PC-3 (cell line): ENCODE measurements at regions not wholly inside any gene's neighbourhood (a gene's known extent, or its start where the extent isn't known, plus 50 kb on each side); places are given as distances from the start of the nearest gene placed in this dataset.
"Not testable (repeated sequence)": the region's sequence is repeated elsewhere in the genome, so short reads cannot be mapped to it uniquely, and the experiment has no call there.

ENCODE experiments used
- ATAC-seq: fragments of 200-7000 bp; cut with Tn5 transposase; 2 replicates; pipeline ENCODE4 v1.9.1; 2020; ENCODE audit warnings: mild to moderate bottlenecking, moderate library complexity
- BruUV-seq: library from RNA; stranded (reverse); fragments of 400-500 nt; replicated peaks from 2 replicates; lab custom pipeline; 2021; lab: Mats Ljungman, UMichigan
- CTCF ChIA-PET: fragments of 300-600 bp; sonication (Branson Sonifier 250); formaldehyde crosslinking; loops from one replicate; lab custom pipeline; 2022; ENCODE audit warnings: antibody characterized with exemption; lab: Charles Lee
- POLR2A ChIA-PET: fragments of 300-600 bp; sonication (Branson Sonifier 250); formaldehyde crosslinking; loops from one replicate; lab custom pipeline; 2022; ENCODE audit warnings: antibody characterized with exemption; ENCODE audit not compliant: unreplicated experiment; lab: Charles Lee
- DNase-seq: peaks from one replicate; pipeline ENCODE4 v3.0.0-alpha.2; 2015
- H2AFZ ChIP-seq: fragments of 300-600 bp; sonication (generic); 2 replicates; pipeline ENCODE4 v1.6.0; 2016; ENCODE audit warnings: antibody characterized with exemption, low read length
- H3F3A ChIP-seq: fragments of 300-600 bp; sonication (generic); one replicate; pipeline ENCODE4 v1.6.0; 2017; ENCODE audit warnings: antibody characterized with exemption, low read length, control low read depth, mild to moderate bottlenecking; ENCODE audit not compliant: unreplicated experiment
- H3K27ac ChIP-seq: fragments of 300-600 bp; sonication (generic); 2 replicates; pipeline ENCODE4 v1.5.1; 2016; ENCODE audit warnings: mild to moderate bottlenecking, low read length
- H3K27me3 ChIP-seq: fragments of 300-600 bp; sonication (generic); 2 replicates; pipeline ENCODE4 v1.6.1; 2016; ENCODE audit warnings: low read length, mixed read lengths
- H3K36me3 ChIP-seq: fragments of 300-600 bp; sonication (generic); 2 replicates; pipeline ENCODE4 v1.6.1; 2016; ENCODE audit warnings: low read depth, mixed run types, low read length, mixed read lengths
- H3K4me1 ChIP-seq: fragments of 300-600 bp; sonication (generic); 2 replicates; pipeline ENCODE4 v1.5.1; 2016; ENCODE audit warnings: low read length; ENCODE audit not compliant: insufficient read depth
- H3K4me2 ChIP-seq: fragments of 300-600 bp; sonication (generic); 2 replicates; pipeline ENCODE4 v1.6.0; 2016; ENCODE audit warnings: low read length
- H3K4me3 ChIP-seq: fragments of 300-600 bp; sonication (generic); 2 replicates; pipeline ENCODE4 v1.5.1; 2016; ENCODE audit warnings: mild to moderate bottlenecking, low read length, mixed read lengths
- H3K79me2 ChIP-seq: fragments of 300-600 bp; sonication (generic); 2 replicates; pipeline ENCODE4 v1.6.1; 2017; ENCODE audit warnings: low read length, mixed read lengths
- H3K9ac ChIP-seq: fragments of 300-600 bp; sonication (generic); 2 replicates; pipeline ENCODE4 v1.6.0; 2016; ENCODE audit warnings: mild to moderate bottlenecking, low read length
- H3K9me2 ChIP-seq: fragments of 300-600 bp; sonication (generic); replicated peaks from 2 replicates; pipeline ENCODE4 v1.6.1; 2016; ENCODE audit warnings: mixed run types, low read length, mixed read lengths
- H3K9me3 ChIP-seq: fragments of 300-600 bp; sonication (generic); 2 replicates; pipeline ENCODE4 v1.6.1; 2016; ENCODE audit warnings: low read length, mixed read lengths
- H4K20me1 ChIP-seq: fragments of 300-600 bp; sonication (generic); 2 replicates; pipeline ENCODE4 v1.6.1; 2016; ENCODE audit warnings: low read length, mixed read lengths
- EZH2 ChIP-seq: fragments of 300-600 bp; sonication (generic); IDR thresholded peaks from one replicate; pipeline ENCODE4 v1.6.1; 2017; ENCODE audit warnings: antibody characterized with exemption, mild to moderate bottlenecking, low read length; ENCODE audit not compliant: unreplicated experiment
- EZH2phosphoT487 ChIP-seq: fragments of 300-600 bp; sonication (generic); IDR thresholded peaks from 2 replicates; pipeline ENCODE4 v1.6.1; 2018; ENCODE audit warnings: mild to moderate bottlenecking, antibody characterized with exemption, low read length, borderline replicate concordance
- intact Hi-C: fragments of 100-400 bp; cut with micrococcal nuclease; formaldehyde crosslinking; loops from 2 replicates; pipeline ENCODE4 v1.9.0; 2023
- TF ChIP-seq, protein P1 (sequence below): fragments of 300-600 bp; sonication (generic); conservative IDR thresholded peaks from 2 replicates; pipeline ENCODE4 v1.5.1; 2017; ENCODE audit warnings: antibody characterized with exemption, low read depth, mild to moderate bottlenecking, low read length

DNA sequence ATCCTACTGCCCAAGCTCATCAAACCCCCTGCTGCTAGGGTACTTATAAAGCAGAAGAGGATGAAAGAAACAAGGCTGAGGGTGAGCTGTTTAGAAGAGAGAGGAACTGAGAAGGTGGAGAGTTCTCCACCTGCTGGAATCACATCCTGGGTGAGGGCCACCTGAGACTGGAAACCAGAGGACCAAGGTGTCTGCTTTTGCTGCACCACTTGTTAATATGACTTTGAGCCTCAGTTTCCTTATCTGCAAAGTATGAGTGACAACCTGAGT is 203.2 kb upstream of the SSTR1 start:
- H3K9me3 ChIP-seq = no peaks in the 10 kb centered on the region
- ChIA-PET CTCF (interaction anchor here (0.6 kb wide), 1 partner anchor 117 kb away, joined by 3 read pairs; no protein-coding TSS in a partner anchor), POLR2A (no interaction called here)
- no peaks in the 10 kb centered on the region for H3K36me3 ChIP-seq
- H3K79me2 ChIP-seq = no peaks in the 10 kb centered on the region
- TF ChIP-seq, protein P1, sequence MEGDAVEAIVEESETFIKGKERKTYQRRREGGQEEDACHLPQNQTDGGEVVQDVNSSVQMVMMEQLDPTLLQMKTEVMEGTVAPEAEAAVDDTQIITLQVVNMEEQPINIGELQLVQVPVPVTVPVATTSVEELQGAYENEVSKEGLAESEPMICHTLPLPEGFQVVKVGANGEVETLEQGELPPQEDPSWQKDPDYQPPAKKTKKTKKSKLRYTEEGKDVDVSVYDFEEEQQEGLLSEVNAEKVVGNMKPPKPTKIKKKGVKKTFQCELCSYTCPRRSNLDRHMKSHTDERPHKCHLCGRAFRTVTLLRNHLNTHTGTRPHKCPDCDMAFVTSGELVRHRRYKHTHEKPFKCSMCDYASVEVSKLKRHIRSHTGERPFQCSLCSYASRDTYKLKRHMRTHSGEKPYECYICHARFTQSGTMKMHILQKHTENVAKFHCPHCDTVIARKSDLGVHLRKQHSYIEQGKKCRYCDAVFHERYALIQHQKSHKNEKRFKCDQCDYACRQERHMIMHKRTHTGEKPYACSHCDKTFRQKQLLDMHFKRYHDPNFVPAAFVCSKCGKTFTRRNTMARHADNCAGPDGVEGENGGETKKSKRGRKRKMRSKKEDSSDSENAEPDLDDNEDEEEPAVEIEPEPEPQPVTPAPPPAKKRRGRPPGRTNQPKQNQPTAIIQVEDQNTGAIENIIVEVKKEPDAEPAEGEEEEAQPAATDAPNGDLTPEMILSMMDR = no peak
- no peak for TF ChIP-seq EZH2
- no peak for TF ChIP-seq EZH2phosphoT487
- no peaks in the 10 kb centered on the region for H3F3A ChIP-seq
- BruUV-seq = no TSS peak
- no peak overlapping the region for H3K9ac ChIP-seq
- H3K4me2 ChIP-seq = no peak overlapping the region
- no peaks in the 10 kb centered on the region for H4K20me1 ChIP-seq
- no peak overlapping the region for H3K27ac ChIP-seq
- no peak overlapping the region for H3K4me3 ChIP-seq
- DNase-seq = no peak
- H3K9me2 ChIP-seq = no peaks in the 10 kb centered on the region
- intact Hi-C loops = no loop called here
- peaks cover 9% of the 10 kb centered on the region; the same call in 1 of the 2 replicates for H3K27me3 ChIP-seq
- no peak overlapping the region for H2AFZ ChIP-seq
- no peak for ATAC-seq
- no peaks in the 10 kb centered on the region for H3K4me1 ChIP-seq

DNA sequence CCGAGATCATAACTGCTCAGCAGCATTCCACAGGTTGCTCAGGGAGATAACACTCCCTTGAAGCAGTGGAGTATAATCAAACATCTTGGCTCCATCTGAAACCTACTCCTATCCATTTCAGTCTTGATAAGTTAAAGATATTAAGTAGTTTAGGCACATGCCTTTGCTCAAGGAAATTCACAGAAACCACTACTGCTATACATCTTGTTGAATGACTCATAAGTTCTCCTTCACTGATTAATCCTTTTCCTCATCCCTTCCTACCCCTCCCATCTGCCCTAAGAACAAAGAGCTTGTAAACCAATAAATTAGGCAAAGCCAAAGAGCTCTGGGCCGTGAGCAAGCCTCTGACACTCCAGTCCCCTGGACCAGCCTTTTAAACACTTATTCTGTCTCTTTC is 196.5 kb upstream of the SSTR1 start:
- H3K36me3 ChIP-seq, intact Hi-C loops, H3K27ac ChIP-seq, POLR2A ChIA-PET, DNase-seq, H3K9me2 ChIP-seq, ATAC-seq, H3K79me2 ChIP-seq, H3K27me3 ChIP-seq, H3F3A ChIP-seq, H2AFZ ChIP-seq, H3K4me3 ChIP-seq, CTCF ChIA-PET, H3K4me2 ChIP-seq, H3K4me1 ChIP-seq, H3K9ac ChIP-seq, BruUV-seq, H4K20me1 ChIP-seq: not testable (repeated sequence)
- peaks cover 24% of the 10 kb centered on the region for H3K9me3 ChIP-seq

DNA sequence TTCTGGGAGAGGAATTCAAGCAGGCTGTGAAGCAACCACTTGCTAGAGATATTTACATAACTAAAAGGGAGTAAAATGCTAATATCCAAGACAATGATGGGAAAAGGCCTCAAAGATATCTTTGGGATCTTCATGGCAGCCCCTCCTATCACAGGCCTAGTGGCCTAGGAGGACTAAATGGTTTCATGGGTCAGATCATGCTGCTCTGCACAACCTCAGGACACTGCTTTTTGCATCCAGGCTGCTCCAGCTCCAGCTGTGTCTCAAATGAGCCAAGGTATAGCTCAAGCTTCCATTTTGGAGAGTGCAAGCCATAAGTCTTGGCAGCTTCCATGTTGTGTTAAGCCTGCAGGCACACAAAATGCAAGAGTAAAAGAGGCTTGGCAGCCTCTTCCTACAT is 195.6 kb upstream of the SSTR1 start:
- Histone ChIP-seq H3K27me3 (no peaks in the 10 kb centered on the region), H3K27ac (no peak overlapping the region), H3K36me3 (no peaks in the 10 kb centered on the region), H4K20me1 (no peaks in the 10 kb centered on the region), H3K4me3 (no peak overlapping the region), H3K9me3 (peaks cover 24% of the 10 kb centered on the region), H3K4me2 (no peak overlapping the region), H3F3A (no peaks in the 10 kb centered on the region), H2AFZ (no peak overlapping the region), H3K9ac (no peak overlapping the region), H3K79me2 (no peaks in the 10 kb centered on the region), H3K9me2 (no peaks in the 10 kb centered on the region), H3K4me1 (no peaks in the 10 kb centered on the region)
- TF ChIP-seq, protein P1 = no peak
- no peak for TF ChIP-seq EZH2phosphoT487
- TF ChIP-seq EZH2 = no peak
- ATAC-seq (no peak), DNase-seq (no peak)
- intact Hi-C loops = no loop called here
- no TSS peak for BruUV-seq
- ChIA-PET POLR2A (no interaction called here), CTCF (no interaction called here)
